Breast epithelium (tissue), 3 donors: ENCODE measurements at regions not wholly inside any gene's neighbourhood (a gene's known extent, or its start where the extent isn't known, plus 50 kb on each side); places are given as distances from the start of the nearest gene placed in this dataset.

Source experiments
- CTCF ChIP-seq, 3 donors: fragments of 450-650 bp; IDR thresholded peaks; one replicate each; pipeline ENCODE4 v1.5.1; 2016 to 2017; ENCODE audit warnings: antibody characterized with exemption in 3 of 3, mild to moderate bottlenecking in 3 of 3, moderate library complexity in 3 of 3
- POLR2AphosphoS5 ChIP-seq, 3 donors: sonication (generic); formaldehyde crosslinking; IDR thresholded peaks; one replicate each; pipeline ENCODE4 v1.6.1; 2017; ENCODE audit warnings: antibody characterized with exemption in 3 of 3

DNA sequence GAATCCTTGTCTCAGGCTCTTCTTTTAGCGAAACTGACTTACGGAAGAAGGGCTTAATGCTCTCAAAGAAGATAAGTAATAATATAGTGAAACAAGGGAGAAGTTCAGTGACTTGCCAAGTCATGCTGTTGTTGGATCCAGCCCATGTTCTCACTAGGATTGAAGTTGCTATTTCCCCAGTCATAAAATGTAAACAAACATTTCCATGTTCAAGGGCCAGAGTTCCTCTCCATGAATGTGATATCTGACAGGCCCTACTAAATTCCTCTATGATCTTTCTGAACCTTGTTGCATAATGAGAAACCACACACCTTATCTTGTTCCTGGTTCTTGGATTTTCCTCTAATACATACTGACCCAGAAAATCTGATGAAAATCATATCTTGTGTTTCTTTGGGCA, 876.5 kb upstream of the B3GALT2 start:
- TF ChIP-seq CTCF (IDR thresholded peaks at IDR 0.05), result no peak
- no peak for TF ChIP-seq POLR2AphosphoS5 (IDR thresholded peaks at IDR 0.05)
